ENCODE measurements at regions not wholly inside any gene's neighbourhood (a gene's known extent, or its start where the extent isn't known, plus 50 kb on each side); places are given as distances from the start of the nearest gene placed in this dataset.
A peak's percentile ranks its signal among the peaks of the same experiment; 100 is the strongest.
"Not testable (repeated sequence)": the region's sequence is repeated elsewhere in the genome, so short reads cannot be mapped to it uniquely, and the experiment has no call there.

DNA sequence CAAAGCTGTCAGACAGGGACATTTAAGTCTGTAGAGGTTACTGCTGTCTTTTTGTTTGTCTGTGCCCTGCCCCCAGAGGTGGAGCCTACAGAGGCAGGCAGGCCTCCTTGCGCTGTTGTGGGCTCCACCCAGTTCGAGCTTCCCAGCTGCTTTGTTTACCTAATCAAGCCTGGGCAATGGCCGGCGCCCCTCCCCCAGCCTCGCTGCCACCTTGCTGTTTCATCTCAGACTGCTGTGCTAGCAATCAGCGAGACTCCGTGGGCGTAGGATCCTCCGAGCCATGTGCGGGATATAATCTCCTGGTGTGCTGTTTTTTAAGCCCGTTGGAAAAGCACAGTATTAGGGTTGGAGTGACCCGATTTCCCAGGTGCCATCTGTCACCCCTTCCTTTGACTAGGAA lies 454.2 kb upstream of the CCDC196 start:
- DNase-seq = not testable (repeated sequence)

DNA sequence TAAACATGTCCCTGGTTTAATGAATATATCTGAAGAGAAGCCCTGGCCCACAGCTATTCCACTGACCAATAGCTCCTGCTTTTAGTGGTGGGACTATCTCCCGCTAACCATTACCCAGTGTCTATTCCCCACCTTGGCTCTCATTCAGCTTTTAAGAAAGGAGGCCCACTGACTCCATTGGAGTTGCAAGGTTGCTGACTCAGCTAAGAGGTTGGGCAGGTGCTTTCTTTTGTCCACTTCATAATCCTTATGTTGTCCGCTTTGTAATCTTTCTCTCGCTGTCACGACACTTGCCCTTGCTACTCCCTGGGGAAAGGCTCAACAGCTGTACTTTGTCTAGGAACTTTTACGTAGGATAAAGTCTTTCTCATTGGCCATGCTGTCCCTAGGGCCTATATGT lies 453.4 kb upstream of the CCDC196 start:
- DNase-seq = no peak

DNA sequence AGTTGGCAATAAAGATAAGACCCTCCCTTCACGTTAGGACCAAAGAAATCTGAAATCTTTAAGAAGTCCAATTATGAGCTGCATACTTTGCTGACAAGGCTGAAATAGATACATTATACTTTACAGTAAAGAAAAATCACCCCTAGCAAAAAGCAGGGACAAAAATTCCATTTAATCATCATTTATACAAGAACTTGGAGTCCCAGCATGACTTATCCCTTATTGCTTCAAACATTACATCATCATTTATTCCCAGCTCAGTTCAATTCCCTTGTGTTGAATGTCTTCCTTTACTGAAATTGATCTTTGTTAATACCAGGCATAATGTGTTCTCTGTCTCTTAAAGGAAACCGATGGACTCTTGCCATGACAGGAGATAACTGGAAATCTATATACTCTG lies 449.6 kb upstream of the CCDC196 start:
- DNase-seq = no peak

DNA sequence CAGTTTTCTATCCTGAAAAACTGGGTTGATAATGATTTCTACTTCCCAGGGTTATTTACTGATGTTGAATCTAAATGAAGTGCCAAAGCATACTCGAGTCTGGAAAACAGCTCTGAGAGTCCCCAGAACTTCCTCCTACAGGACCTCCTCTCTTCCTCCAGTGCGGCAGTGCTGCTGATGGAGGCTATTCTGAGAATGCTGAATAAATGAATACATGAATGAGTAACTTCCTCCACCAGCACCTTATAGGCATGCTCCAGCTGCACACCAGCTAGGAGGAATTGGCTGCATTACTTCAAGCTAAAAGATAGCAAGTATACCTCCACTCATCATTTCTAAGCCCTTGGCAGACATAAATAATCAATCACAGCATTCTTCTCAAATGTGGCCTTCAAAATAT lies 448.8 kb upstream of the CCDC196 start:
- no peak for DNase-seq

DNA sequence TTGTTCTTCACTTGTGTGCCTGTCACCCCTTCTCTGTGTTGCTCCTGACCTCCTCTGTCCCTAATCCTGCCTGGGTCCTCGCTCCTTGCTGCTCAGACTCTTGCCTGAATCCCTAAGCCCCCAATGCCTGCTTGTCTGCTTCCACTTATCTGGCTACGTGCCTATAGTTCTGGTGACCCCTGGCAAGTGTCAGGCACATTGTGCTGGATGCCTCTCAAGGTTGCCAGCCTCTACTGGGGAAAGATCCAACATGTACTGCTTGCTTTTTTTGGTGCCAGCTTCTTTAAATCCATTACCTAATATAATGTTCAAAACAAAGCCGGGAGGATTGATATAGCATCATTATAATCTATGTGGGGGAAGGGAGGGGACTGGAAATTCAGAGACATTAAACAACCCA lies 448.0 kb upstream of the CCDC196 start:
- no peak for DNase-seq

DNA sequence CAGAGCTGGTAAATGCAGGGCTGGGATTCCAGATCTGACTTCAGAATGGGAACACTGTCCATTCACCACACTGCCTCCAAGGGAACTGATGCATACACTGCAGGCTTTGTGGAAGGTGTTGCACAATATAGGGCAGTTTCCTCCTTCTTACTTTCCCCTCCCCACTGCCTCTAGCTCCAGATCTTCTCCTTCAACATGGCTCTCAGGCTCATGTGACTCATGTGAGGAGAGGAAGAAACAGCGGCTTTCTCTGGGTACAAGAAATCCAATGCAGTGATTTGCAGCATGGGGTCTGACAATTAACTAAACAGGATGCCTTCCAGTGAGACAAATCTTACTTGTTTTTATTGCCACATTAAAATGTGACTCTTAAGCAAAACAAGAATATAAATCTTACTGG lies 447.6 kb upstream of the CCDC196 start:
- no peak for DNase-seq

DNA sequence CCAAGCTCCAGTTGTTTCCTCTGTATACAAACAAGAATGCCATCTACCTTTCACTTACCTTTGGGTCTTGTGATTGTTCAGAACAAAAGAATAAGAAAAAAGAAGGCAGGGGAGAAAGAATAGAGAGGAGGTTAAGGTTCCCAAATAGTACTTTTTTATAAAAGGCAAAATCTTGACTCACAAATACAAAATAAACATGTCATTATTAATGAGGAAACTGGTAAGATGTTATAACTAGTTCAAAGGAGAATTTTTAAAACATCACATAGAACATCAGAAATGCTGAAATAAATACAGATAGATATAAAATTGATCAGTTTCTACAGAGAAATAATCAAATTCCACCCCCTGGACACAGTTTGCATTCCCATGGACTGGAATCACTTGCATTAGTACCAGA lies 446.7 kb upstream of the CCDC196 start:
- no peak for DNase-seq

DNA sequence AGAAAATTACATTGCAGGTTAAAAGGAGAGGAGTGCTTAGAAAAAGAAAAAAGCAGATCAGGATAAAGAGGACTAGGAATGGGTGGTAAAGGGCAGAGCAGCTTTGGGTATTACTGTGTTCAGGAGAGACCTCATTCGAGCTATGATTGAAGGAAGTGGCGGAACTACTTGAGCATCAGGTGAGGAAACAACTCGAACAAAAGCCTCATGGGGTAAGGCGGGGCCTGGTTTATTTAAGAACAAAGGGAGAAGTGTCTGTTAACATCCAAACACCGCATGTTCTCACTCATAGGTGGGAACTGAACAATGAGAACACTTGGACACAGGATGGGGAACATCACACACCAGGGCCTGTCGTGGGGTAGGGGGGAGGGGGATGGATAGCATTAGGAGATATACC lies 444.6 kb upstream of the CCDC196 start:
- DNase-seq = no peak

DNA sequence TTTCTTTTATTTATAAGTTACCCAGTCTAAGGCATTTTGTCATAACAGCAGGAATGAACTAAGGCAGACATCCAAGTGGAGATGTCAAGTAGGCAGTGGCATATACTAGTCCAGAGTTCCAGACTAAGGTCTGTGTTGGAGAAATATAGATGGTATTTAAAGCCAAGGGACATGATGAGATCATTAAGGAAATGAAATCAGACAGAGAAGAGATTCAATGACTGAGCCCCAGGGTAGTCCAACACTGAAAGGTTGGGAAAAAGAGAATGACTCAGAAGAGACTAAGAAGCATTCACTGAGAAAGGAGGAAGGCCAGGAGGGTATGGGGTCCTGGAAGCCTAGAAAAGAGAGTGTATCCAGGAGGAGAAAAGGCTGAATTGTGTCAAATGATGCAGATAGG lies 442.2 kb upstream of the CCDC196 start:
- no peak for DNase-seq

DNA sequence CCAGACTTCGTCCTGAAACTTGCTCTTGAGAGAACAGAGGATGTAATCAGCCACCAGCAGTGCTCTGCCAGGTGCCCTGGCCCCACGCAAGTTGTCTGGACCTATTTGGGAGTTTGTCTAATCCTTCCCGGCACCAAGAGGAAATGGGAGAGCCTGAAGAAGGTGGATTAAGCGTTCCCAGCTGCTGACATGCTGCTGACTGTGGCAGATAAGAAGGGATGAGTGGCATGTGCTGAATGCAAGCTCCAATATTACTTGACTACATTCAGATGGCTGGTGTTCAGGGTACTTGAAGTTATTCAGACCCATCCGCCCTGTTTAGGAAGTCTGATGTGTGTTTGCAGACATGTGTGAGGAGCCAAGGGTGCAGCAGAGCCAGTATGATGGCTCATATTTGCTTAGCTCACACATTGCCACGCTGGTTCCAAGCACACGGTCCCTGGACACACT lies 440.6 kb upstream of the CCDC196 start:
- no peak for DNase-seq

DNA sequence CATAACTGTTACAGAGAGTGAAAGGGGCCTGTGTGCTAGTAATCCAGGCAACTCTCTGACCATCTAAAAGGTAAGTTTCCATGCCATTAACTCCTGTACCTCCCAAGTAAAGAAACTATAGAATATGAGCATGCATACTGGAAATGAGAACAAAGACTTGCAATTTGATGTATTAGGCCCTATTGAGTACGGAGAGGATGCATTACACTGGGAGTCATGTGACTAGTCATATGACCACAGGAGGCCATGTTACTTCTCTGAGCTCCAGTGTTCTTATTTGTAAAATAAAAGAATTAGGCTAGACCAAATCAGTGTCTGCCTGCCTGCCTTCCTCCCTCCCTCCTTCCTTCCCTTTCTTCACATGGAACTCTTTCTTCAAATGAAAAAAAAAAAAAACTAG lies 440.1 kb upstream of the CCDC196 start:
- DNase-seq = no peak

DNA sequence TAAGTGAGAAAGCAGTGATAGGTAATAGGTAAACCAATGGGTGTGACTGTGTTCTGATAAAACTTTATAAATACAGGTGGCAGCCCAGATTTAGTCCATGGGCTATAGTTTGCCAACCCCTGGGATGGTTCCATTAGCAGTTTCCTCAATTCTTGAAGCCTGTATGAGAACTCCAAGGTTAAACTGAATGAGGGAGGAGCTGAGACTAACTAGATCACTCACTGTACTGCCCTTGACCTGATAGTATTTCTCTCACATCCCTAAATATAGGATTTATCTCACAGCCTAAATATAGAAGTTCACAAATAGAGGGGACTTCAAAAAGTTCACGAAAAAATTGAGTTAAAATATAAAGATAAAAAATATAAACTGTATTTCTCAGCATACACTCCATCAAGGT lies 439.6 kb upstream of the CCDC196 start:
- no peak for DNase-seq

DNA sequence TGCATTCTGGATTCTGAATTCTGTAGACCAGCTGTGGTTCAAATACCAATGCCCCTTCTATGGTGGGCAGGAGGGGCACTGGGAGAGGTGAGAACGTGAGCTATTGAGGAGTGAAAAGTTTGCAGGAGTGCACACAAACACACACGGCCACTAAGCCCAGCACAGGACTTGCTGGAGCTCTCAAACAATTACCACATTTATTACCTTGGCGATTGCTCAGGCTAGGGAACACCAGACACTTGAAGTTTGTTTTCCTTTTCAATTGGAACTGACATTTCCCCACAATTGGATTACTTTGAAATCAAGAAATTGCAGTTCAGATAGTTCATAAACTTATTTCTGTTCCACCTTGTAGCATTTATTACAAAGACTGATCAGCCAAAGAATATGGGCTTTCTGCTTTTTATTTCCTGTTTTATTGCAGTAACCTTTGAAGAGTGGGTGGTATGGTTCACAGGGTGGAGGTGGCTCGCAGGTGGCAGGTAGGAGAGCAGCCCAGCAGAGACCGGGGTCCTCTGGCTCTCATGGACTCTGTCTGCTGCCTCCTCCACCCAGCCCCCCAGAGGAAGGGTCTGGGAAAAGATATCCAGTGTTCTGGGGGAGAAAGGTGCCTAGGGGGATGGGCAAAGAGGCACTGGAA lies 429.8 kb upstream of the CCDC196 start:
- DNase-seq = no peak

DNA sequence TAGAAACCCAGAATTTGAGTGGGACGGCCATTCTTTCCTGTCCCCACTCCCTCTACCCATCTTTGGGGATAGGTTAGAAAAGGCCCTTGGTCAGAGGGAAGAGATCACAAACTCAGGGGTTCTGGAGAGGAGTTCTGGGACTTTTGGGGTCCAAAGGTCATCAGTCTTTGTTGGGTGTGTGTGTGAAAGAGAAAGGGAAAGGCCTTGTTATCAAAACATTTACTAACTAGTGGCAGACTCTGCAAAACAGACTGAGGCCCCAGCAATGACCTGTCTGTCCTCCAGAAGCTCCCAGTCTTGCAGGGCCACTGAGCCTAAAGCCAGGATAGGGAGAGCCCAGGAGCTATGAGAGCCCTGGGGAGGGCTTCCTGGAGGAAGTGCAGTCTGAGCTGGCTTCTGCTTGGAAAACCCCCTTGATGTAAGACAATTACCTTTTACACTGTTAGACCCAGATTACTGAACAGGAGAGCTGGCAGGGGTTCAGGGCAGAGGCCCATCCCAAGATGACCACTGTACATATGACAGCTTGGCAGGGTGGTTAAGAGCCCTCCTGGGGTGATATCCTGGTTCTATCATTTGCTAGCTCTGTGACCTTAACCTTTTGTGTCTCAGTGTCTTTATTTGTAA lies 429.1 kb upstream of the CCDC196 start:
- no peak for DNase-seq

DNA sequence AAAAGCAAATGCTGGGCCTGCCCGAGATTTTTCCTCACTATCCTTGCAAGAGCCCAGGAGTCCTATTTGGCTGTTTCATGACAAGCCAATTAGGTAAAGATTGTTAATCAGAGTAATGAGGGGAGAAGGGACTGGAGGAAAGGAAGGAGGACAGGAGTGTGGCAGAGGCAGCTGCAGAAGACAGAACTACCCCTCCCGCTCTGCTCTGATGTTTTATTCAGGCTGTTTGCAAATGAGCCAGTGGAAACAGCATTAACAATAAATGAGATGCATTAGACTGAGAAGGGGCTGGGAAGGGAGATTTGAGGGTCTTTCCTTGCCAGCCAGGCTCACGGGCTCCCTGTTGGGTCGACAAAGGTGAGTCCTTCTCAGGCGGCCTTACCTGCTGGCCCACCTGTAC lies 421.0 kb upstream of the CCDC196 start:
- DNase-seq = no peak

DNA sequence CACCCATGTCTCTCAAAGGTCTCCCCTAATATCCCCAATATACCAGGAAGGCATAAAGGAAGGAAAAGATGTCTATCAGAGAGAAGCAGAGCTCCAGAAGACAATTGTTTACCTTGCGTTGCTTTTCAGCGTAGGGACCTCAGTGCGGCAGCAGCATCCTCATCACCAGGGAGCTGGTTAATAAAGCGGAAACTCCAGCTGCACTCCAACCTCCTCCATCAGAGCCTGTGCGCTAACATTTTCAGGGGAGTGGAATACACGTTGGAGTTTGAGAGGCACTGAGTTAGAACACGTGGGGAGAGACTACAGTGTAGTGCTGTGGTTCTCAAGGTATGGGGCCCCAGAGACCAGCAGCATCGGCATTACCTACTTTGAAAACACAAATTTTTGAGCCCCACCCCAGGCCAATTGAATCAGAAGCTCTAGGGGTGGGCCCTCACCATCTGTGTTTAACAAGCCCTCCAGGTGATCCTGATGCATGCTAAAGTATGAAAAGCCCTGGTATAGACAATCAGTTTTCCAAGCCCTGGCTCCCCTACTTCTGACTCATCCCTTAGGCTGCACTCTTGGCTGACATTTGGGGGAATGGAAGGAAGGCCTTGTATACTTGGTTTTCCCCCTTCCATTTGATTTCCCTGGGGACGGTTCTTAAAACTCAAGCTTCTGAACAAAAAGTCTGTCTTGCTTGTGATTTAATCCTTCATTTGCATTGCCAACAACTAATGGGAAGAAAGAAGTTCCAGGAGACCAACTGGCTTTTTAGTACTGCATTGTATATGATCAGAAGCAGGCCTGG lies 419.0 kb upstream of the CCDC196 start:
- peak; percentile 78 for DNase-seq

DNA sequence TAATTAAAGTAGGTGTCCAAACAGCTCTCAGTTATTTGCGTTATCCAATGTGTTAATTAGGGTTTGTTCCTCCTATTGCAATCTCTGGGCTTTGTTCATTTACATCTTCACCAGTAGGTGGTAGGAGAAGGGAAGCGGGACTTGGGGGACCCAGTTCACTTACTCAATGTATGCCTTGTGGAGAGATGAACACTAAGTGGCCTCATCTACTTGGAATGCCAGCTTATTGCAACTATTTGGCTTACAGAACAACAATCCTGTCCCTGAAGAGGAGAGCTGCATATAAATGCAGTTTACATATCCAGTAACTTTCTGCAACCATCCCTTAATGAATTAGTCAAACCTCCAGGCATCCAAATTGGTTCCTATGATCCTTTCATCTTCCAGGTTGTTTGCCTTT lies 417.1 kb upstream of the CCDC196 start:
- no peak for DNase-seq

DNA sequence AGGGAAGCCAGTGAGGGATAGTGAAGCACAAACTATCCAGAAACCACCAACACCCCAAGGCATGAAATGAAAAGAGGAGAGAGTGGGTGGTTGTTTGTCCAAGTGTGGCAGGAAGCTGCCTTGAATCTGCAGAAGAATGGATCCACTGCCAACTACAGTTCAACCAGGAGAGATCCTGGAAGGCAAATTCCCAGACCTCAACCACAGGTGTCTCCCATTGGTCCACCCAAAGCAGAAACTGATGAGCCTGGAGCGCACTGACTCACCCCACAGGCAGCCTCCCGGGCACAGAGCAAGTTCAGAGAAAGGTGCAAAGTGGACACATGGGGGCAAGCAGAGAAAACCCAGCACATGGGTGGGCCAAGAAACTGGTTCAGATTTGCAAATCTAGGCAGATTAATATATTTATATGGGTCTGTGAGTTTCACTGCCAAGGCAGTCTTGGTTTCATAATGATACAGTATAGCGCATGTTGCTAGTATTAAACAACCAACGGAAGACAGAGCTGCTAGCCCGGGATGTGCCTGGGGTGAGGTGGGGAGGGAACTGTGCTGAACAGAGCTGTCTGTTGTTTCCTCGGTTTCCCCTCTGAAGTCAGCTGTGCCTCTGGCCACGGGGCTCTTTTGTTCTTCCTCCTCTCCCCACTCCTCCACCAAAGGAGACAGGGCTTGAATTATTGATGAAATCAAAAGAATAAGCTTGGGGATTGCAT lies 416.2 kb upstream of the CCDC196 start:
- DNase-seq = no peak

DNA sequence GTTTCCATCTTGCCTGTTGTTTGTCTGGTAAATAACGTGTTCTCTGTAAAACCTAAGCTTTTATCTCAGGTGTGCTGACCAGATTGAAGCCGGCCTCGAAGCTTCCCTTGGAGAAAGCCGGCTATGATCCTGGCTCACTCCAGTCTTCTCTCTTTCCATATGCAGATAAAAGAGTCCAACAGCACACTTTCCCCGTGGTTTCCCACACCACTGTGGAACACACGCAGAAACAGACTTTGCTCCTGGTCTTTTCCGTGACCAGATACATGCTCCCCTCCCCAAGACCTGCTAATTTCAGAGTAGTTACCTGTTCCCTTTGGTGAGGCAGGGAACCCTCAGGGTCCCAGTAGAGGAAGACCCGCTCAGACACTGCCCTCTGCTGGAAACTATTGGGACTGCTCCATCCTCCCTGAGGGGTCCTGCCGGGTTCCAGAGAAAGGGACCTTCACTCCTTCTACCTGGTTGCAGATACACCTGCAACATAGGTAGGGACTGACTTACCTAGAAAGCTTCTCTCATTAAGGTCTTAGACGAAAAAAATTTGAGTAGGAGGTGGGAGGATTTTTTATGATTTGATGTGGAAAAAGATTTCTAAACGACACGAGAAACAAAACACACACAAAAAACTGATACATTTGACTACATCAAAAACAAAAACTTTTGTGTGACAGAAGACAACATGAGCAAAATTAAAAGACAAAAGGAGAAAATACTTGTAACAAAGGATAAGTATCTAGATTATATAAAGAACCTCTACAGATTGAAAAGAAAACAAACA lies 415.4 kb upstream of the CCDC196 start:
- no peak for DNase-seq

DNA sequence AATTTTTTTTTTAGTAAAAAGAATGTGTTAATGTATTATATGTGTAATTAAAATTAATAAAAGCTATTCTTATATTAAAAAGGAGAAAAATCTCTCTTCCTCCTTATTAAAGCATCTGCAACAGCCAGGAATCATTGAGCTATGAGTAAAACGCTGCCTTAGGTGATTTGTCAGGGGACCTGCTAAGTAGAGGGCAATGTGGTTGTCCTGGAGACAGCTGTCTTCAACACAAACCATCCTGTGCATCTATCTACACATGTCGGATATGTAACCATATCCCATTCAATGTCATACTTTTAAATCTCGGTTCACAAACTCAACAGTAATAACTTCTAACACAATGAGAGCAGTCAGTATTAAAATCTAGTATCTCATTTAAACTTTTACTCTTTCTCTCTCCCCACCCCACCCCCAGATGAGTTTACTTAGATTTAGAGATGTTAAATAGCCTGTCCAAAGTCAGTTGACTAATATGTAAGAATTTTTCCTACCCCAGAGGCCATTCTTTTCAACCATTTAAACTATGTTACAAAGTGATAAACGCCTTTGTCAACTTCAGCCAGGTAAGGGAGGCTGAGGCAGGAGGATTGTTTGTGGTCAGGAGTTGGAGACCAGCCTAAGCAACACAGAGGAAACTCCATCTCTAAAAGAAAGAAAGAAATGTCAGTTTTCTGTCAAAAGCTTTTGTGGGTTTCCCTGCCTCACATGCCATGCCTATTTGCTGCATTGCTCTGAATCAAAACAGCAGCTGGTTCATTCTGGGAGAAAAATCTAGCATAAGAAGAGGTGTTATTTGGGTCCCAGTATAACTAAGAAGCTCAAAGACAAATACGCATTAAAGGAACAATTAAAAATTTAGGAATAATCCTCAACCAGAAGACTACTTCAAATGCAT lies 413.7 kb upstream of the CCDC196 start:
- DNase-seq = no peak

DNA sequence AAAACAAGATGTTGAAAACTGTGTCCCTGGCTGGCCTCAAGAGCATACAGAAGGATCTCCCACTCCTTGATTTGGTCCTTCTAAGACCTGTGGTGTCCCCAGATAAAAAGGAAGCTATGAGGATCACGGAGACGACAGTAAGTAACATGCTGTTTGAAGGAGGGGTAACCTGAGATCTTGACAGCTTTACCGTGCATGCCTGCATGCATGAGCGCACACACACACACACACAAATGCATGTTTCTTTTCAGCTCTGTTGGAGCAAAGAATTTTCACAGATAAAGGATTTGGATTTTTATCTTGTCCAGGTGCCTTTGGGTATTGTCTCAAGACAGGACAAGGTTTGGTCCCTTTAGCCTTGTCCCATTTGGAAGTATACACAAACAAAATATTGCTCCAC lies 411.6 kb upstream of the CCDC196 start:
- DNase-seq = peak; percentile 89

DNA sequence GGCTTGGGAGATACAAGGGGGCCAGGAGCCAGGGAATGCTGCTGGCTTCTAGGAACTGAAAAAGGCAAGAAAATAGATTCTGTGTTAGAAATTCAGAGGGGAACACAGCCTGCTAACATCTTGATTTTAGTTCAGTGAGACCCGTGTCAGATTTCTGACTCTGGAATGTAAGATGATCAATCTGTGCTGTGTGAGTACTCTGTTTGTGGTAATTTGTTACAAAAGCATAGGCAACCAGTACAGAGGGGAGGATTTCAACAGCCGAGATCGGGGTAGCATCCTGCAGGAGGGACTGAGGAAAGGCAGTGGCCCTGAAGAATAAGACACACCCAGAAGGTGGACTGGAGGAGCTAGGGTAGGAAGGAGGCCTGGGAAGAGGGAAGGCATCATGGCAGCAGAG lies 410.0 kb upstream of the CCDC196 start:
- no peak for DNase-seq

All from NCI-H187 treated with DMSO at 0.1 percent for 48 hours (cell line).